Activated CD4-positive, alpha-beta T cell treated with anti-CD3 and anti-CD28 coated beads, Interleukin-2, Interleukin-6, amounts not matched to agents 100 ng/mL and 50 ng/mL, durations not matched to agents 16 hours and 8 hours (primary cell): ENCODE measurements at regions not wholly inside any gene's neighbourhood (a gene's known extent, or its start where the extent isn't known, plus 50 kb on each side); places are given as distances from the start of the nearest gene placed in this dataset.

Experiments used
- DNase-seq: peaks from one replicate; pipeline ENCODE4 v3.0.0-alpha.2; 2020

- DNase-seq = no peak
These were observed 83.0 kb upstream of the GJB5 start for GRCh38 chr1:34671887-34672286.

GRCh38 chr1:34681480-34682451 is 73.1 kb upstream of the GJB5 start:
- peak; percentile 64 for DNase-seq

GRCh38 chr1:34682452-34683223 is 72.2 kb upstream of the GJB5 start:
- DNase-seq = no peak

- no peak for DNase-seq
These were observed 71.2 kb upstream of the GJB5 start for GRCh38 chr1:34683616-34684015.

GRCh38 chr1:34684266-34684665 is 70.6 kb upstream of the GJB5 start:
- DNase-seq = peak; percentile 19

GRCh38 chr1:34685225-34685624 is 69.6 kb upstream of the GJB5 start:
- no peak for DNase-seq

- DNase-seq = no peak
These were observed 68.3 kb upstream of the GJB5 start for GRCh38 chr1:34686531-34686930.

GRCh38 chr1:34688006-34688741 is 66.7 kb upstream of the GJB5 start:
- no peak for DNase-seq

GRCh38 chr1:34690269-34690668 is 64.6 kb upstream of the GJB5 start:
- DNase-seq = no peak

GRCh38 chr1:34693081-34693480 is 61.8 kb upstream of the GJB5 start:
- no peak for DNase-seq

GRCh38 chr1:34694383-34694782 is 60.5 kb upstream of the GJB5 start:
- no peak for DNase-seq

GRCh38 chr1:34695580-34695979 is 59.3 kb upstream of the GJB5 start:
- DNase-seq = no peak

GRCh38 chr1:34696230-34696629 is 58.6 kb upstream of the GJB5 start:
- DNase-seq = no peak

GRCh38 chr1:34696981-34697380 is 57.9 kb upstream of the GJB5 start:
- DNase-seq = no peak

- DNase-seq = no peak
These were observed 57.0 kb upstream of the GJB5 start for GRCh38 chr1:34697818-34698217.

- no peak for DNase-seq
These were observed 53.4 kb upstream of the GJB5 start for GRCh38 chr1:34701326-34702060.
